Heart left ventricle (tissue), 13 donors: ENCODE measurements at regions not wholly inside any gene's neighbourhood (a gene's known extent, or its start where the extent isn't known, plus 50 kb on each side); places are given as distances from the start of the nearest gene placed in this dataset.

Experiments
- CTCF ChIP-seq, 12 donors: fragments of 200-600 bp; sonication (generic) in 4 of 12; IDR thresholded peaks; one replicate each; pipeline versions ENCODE4 v1.5.0 to v1.8.0; 2018 to 2022; ENCODE audit warnings: antibody characterized with exemption in 12 of 12, mild to moderate bottlenecking in 5 of 12
- POLR2A ChIP-seq, 2 donors: fragments of 450-650 bp; IDR thresholded peaks; one replicate each; pipeline ENCODE4 v1.6.1; 2017; ENCODE audit warnings: antibody characterized with exemption in 2 of 2, mild to moderate bottlenecking in 2 of 2, moderate library complexity in 2 of 2
- donor health status: ischemic (EF 13 %, LVEDD 7.1; RV severe dilation, severe dysfunction).
- donor health status: DM: no; HTN: yes; CAD: no.
- donor health status: DM: no; HTN: no; CAD: no.
- donor health status: ischemic (EF 25% LVEDD 6.9; RV normal size, moderate dysfunction).
- donor health status: ischemic (EF 25% LVEDD 5.7; RV mildly dilated, moderate dysfunction).
- donor health status: ischemic (EF 35%, LVEDD 5.7; RV mildly dilated, moderate dysfunction).
- donor health status: nonischemic (EF 11% LVEDD 7.7; RV severe dilation, severe dysfunction).
- donor health status: DM: yes; HTN: yes; CAD: no.
- donor health status: PGD.
- donor health status: ischemic (EF 29% LVEDD 5.4; RV normal size, mild dysfunction).
- donor health status: nonischemic (EF 23%, LVEDD 6.1; RV moderate dilation, normal function).

- TF ChIP-seq CTCF (IDR thresholded peaks at IDR 0.05) (no peak), POLR2A (IDR thresholded peaks at IDR 0.05) (no peak)
These were observed 131.4 kb upstream of the ZMIZ1 start for GRCh38 chr10:78937393-78937792.
